ENCODE measurements at regions not wholly inside any gene's neighbourhood (a gene's known extent, or its start where the extent isn't known, plus 50 kb on each side); places are given as distances from the start of the nearest gene placed in this dataset.

- TF ChIP-seq CTCF (IDR thresholded peaks at IDR 0.05), result no peak
- TF ChIP-seq EP300 (IDR thresholded peaks at IDR 0.05), result no peak
Measured at GRCh38 chr7:26469188-26469587, 177.5 kb downstream of the SNX10 start.
